IPS-18a (cell line): ENCODE measurements at regions not wholly inside any gene's neighbourhood (a gene's known extent, or its start where the extent isn't known, plus 50 kb on each side); places are given as distances from the start of the nearest gene placed in this dataset.

Source experiments
- H3K27ac ChIP-seq: one replicate; pipeline ENCODE4 v1.5.1; 2013; ENCODE audit warnings: low read length
- H3K27me3 ChIP-seq: one replicate; pipeline ENCODE4 v1.6.1; 2013; ENCODE audit warnings: mild to moderate bottlenecking, low read length; ENCODE audit not compliant: control insufficient read depth, insufficient read depth
- H3K36me3 ChIP-seq: one replicate; pipeline ENCODE4 v1.6.1; 2013; ENCODE audit warnings: low read depth, low read length; ENCODE audit not compliant: control insufficient read depth
- H3K4me1 ChIP-seq: one replicate; pipeline ENCODE4 v1.6.1; 2013; ENCODE audit warnings: low read depth, low read length; ENCODE audit not compliant: control insufficient read depth
- H3K4me3 ChIP-seq: one replicate; pipeline ENCODE4 v1.5.1; 2013; ENCODE audit warnings: low read length
- H3K9ac ChIP-seq: one replicate; pipeline ENCODE4 v1.6.1; 2013; ENCODE audit warnings: mild to moderate bottlenecking, low read length, moderate library complexity
- H3K9me3 ChIP-seq: one replicate; pipeline ENCODE4 v1.6.1; 2013; ENCODE audit warnings: low read depth, low read length; ENCODE audit not compliant: control insufficient read depth

DNA sequence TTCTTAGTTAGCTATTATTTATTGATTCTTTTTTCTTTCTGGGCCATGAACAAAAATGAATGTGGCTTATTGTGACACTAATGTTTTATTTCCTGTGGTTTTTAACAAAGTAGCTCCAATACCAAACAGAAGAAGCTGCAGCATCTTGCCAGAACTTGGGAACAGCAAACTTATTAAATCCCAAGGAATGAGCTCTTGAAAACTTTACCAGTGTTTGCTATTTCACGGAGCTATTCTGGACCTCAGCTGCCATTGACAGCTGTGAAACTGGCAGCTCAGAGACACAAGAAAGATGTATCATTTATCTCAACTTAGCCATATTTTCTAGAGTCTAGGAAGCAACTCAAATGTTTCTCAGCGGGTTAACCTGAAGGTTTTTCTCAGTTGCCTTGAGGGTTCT, 91.0 kb upstream of the NEUROD1 start:
- H3K27ac ChIP-seq: no peak overlapping the region
- H3K4me1 ChIP-seq: no peaks in the 10 kb centered on the region
- H3K9ac ChIP-seq: no peak overlapping the region
- H3K9me3 ChIP-seq: no peaks in the 10 kb centered on the region
- no peaks in the 10 kb centered on the region for H3K36me3 ChIP-seq
- H3K4me3 ChIP-seq: no peak overlapping the region
- H3K27me3 ChIP-seq: no peaks in the 10 kb centered on the region

- Histone ChIP-seq H3K4me3 (no peak overlapping the region), H3K9ac (no peak overlapping the region), H3K27ac (no peak overlapping the region), H3K36me3 (no peaks in the 10 kb centered on the region), H3K4me1 (no peaks in the 10 kb centered on the region), H3K9me3 (no peaks in the 10 kb centered on the region), H3K27me3 (no peaks in the 10 kb centered on the region)
Observed at GRCh38 chr2:181772334-181772733, 92.0 kb upstream of the NEUROD1 start.

GRCh38 chr2:181772777-181773176, 92.5 kb upstream of the NEUROD1 start:
- no peaks in the 10 kb centered on the region for H3K4me1 ChIP-seq
- H3K36me3 ChIP-seq: no peaks in the 10 kb centered on the region
- no peak overlapping the region for H3K9ac ChIP-seq
- H3K4me3 ChIP-seq: no peak overlapping the region
- no peaks in the 10 kb centered on the region for H3K27me3 ChIP-seq
- H3K27ac ChIP-seq: no peak overlapping the region
- H3K9me3 ChIP-seq: no peaks in the 10 kb centered on the region

- Histone ChIP-seq H3K4me1 (no peaks in the 10 kb centered on the region), H3K4me3 (no peak overlapping the region), H3K9ac (no peak overlapping the region), H3K9me3 (no peaks in the 10 kb centered on the region), H3K36me3 (no peaks in the 10 kb centered on the region), H3K27ac (no peak overlapping the region), H3K27me3 (no peaks in the 10 kb centered on the region)
Observed at GRCh38 chr2:181774685-181775084, 94.4 kb upstream of the NEUROD1 start.

DNA sequence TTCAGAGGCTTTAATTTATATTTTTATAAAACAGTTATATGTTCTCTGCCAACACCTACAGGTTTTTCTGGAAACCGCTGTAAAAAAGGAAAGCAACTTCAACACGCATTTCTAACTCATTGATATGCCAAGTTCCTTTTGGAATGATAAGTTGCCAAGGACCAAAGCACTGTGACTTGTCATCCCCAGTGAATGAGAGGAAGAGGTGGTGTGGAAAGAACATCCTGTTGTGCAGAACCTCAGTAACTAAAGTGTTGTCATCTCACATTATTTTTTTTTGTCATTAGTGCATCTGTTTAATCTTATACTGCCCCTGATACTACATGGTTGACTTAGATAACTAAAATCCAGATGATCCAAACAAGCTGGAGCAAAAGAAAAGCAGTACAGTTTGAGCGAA, 96.0 kb upstream of the NEUROD1 start:
- no peak overlapping the region for H3K27ac ChIP-seq
- H3K27me3 ChIP-seq: no peaks in the 10 kb centered on the region
- no peak overlapping the region for H3K9ac ChIP-seq
- H3K36me3 ChIP-seq: no peaks in the 10 kb centered on the region
- no peaks in the 10 kb centered on the region for H3K9me3 ChIP-seq
- peaks cover 4% of the 10 kb centered on the region for H3K4me1 ChIP-seq
- H3K4me3 ChIP-seq: no peak overlapping the region

- no peaks in the 10 kb centered on the region for H3K36me3 ChIP-seq
- no peak overlapping the region for H3K9ac ChIP-seq
- H3K27ac ChIP-seq: no peak overlapping the region
- H3K27me3 ChIP-seq: no peaks in the 10 kb centered on the region
- H3K9me3 ChIP-seq: no peaks in the 10 kb centered on the region
- H3K4me3 ChIP-seq: no peak overlapping the region
- H3K4me1 ChIP-seq: peaks cover 4% of the 10 kb centered on the region
Observed at GRCh38 chr2:181777734-181778133, 97.4 kb upstream of the NEUROD1 start.

DNA sequence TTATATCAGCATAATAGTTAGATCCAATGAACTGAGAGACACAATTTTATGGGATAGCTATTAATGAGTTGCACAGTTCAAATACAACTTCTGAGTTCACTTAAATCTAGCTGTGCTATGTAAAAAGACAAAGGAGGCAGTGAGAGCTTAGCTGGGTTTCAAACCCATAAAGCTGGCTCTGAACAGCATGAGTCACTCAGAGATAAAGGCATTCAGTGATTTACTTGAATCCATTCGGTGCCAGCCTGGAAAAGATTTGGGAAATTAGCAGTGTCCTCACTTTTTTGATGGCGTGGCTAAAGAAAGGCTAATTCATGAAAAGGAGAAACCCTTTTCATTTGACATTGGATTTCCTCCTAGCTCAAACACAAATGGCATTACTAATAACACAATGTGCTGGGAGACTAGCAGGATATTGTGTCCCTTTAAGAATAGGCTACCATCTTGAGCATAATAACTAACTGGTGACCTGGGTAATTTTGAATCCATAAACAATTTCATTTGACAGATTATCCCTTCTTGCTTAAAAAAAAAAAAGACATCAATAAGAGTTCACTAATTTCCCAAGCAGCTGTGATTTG, 98.4 kb upstream of the NEUROD1 start:
- H3K36me3 ChIP-seq: no peaks in the 10 kb centered on the region

GRCh38 chr2:181779288-181780021, 99.1 kb upstream of the NEUROD1 start:
- Histone ChIP-seq H3K4me3 (no peak overlapping the region), H3K36me3 (no peaks in the 10 kb centered on the region), H3K9ac (no peak overlapping the region), H3K27ac (no peak overlapping the region), H3K4me1 (peaks cover 4% of the 10 kb centered on the region), H3K27me3 (no peaks in the 10 kb centered on the region), H3K9me3 (no peaks in the 10 kb centered on the region)

More for the DNA sequence above, 98.4 kb upstream of the NEUROD1 start:
- H3K27ac ChIP-seq: no peak overlapping the region
- no peak overlapping the region for H3K4me3 ChIP-seq
- H3K9me3 ChIP-seq: no peaks in the 10 kb centered on the region
- peaks cover 4% of the 10 kb centered on the region for H3K4me1 ChIP-seq
- H3K27me3 ChIP-seq: no peaks in the 10 kb centered on the region
- no peak overlapping the region for H3K9ac ChIP-seq

GRCh38 chr2:181780047-181780651, 99.8 kb upstream of the NEUROD1 start:
- H3K9ac ChIP-seq: no peak overlapping the region
- peaks cover 4% of the 10 kb centered on the region for H3K4me1 ChIP-seq
- H3K27ac ChIP-seq: no peak overlapping the region
- H3K4me3 ChIP-seq: no peak overlapping the region
- no peaks in the 10 kb centered on the region for H3K9me3 ChIP-seq
- no peaks in the 10 kb centered on the region for H3K27me3 ChIP-seq
- no peaks in the 10 kb centered on the region for H3K36me3 ChIP-seq

- no peaks in the 10 kb centered on the region for H3K36me3 ChIP-seq
- H3K27me3 ChIP-seq: no peaks in the 10 kb centered on the region
- no peak overlapping the region for H3K9ac ChIP-seq
- peaks cover 4% of the 10 kb centered on the region for H3K4me1 ChIP-seq
- H3K4me3 ChIP-seq: no peak overlapping the region
- no peaks in the 10 kb centered on the region for H3K9me3 ChIP-seq
- no peak overlapping the region for H3K27ac ChIP-seq
Observed at GRCh38 chr2:181780657-181781056, 100.3 kb upstream of the NEUROD1 start.

DNA sequence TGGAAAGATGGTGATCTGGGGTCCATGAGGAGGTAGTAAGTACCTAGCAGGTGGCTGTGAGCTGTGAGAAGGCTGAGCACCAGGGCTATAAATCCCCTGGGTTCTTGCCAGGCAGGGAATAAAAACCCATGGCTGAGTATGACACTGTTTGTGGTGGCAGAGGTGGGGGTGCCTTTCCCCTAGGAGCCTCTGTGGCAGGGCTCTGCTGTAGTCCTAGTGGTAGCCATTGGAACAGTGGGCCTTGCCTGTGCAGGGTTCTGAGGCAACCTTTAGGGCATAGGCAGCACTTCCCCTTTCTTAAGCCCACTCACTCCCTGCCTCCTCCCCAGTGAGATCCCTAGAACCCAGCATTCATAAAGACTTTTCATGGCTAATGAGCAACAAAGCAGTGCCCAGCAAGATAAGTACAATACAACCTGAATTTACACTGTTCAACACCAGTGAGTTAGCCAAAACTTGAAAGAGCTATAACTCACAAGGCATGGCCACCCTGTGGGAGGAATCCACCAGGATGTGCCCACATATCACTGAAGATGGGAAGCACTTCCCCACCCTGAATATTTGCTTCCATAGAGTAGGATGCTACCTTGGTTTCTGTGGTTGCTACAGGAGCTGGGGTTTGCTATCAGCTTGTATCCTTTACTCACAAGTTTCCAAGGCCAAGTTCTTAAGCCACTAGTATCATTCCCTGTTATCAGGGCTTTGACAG, 100.9 kb upstream of the NEUROD1 start:
- Histone ChIP-seq H3K36me3 (no peaks in the 10 kb centered on the region), H3K9ac (no peak overlapping the region), H3K9me3 (no peaks in the 10 kb centered on the region), H3K4me3 (no peak overlapping the region), H3K27ac (no peak overlapping the region), H3K27me3 (no peaks in the 10 kb centered on the region), H3K4me1 (peaks cover 4% of the 10 kb centered on the region)
